Amniotic epithelial cell (primary cell): ENCODE measurements at regions not wholly inside any gene's neighbourhood (a gene's known extent, or its start where the extent isn't known, plus 50 kb on each side); places are given as distances from the start of the nearest gene placed in this dataset.
"Not testable (repeated sequence)": the region's sequence is repeated elsewhere in the genome, so short reads cannot be mapped to it uniquely, and the experiment has no call there.

ENCODE experiments used
- DNase-seq: peaks from one replicate; pipeline ENCODE4 v3.0.0-alpha.2; 2010; ENCODE audit warnings: low read depth

- peak; percentile 80 for DNase-seq
Measured at GRCh38 chr13:50645092-50645491, 198.4 kb downstream of the DLEU7 start.

GRCh38 chr13:50646070-50646469 is 197.4 kb downstream of the DLEU7 start:
- no peak for DNase-seq

- DNase-seq: no peak
Measured at GRCh38 chr13:50649211-50649610, 194.3 kb downstream of the DLEU7 start.

- DNase-seq: no peak
Measured at GRCh38 chr13:50650592-50651504, 192.6 kb downstream of the DLEU7 start.

GRCh38 chr13:50651922-50652321 is 191.6 kb downstream of the DLEU7 start:
- DNase-seq: no peak

GRCh38 chr13:50654331-50654730 is 189.2 kb downstream of the DLEU7 start:
- DNase-seq: no peak

GRCh38 chr13:50661881-50662280 is 181.6 kb downstream of the DLEU7 start:
- not testable (repeated sequence) for DNase-seq

- no peak for DNase-seq
Measured at GRCh38 chr13:50664951-50665350, 178.5 kb downstream of the DLEU7 start.

- no peak for DNase-seq
Measured at GRCh38 chr13:50668049-50668448, 175.4 kb downstream of the DLEU7 start.

- no peak for DNase-seq
Measured at GRCh38 chr13:50668691-50669271, 174.7 kb downstream of the DLEU7 start.

- DNase-seq: no peak
Measured at GRCh38 chr13:50670272-50670671, 173.2 kb downstream of the DLEU7 start.

- DNase-seq: no peak
Measured at GRCh38 chr13:50670847-50671496, 172.5 kb downstream of the DLEU7 start.

GRCh38 chr13:50671497-50671850 is 172.0 kb downstream of the DLEU7 start:
- no peak for DNase-seq

GRCh38 chr13:50672025-50672424 is 171.5 kb downstream of the DLEU7 start:
- peak; percentile 20 for DNase-seq

- no peak for DNase-seq
Measured at GRCh38 chr13:50675651-50676050, 167.8 kb downstream of the DLEU7 start.

- peak; percentile 69 for DNase-seq
Measured at GRCh38 chr13:50676602-50677001, 166.9 kb downstream of the DLEU7 start.

- no peak for DNase-seq
Measured at GRCh38 chr13:50677258-50677657, 166.2 kb downstream of the DLEU7 start.

GRCh38 chr13:50677687-50678463 is 165.6 kb downstream of the DLEU7 start:
- DNase-seq: no peak

GRCh38 chr13:50678464-50679162 is 164.9 kb downstream of the DLEU7 start:
- peak; percentile 85 for DNase-seq

GRCh38 chr13:50679321-50679720 is 164.2 kb downstream of the DLEU7 start:
- peak; percentile 14 for DNase-seq

- DNase-seq: no peak
Measured at GRCh38 chr13:50682002-50682401, 161.5 kb downstream of the DLEU7 start.

GRCh38 chr13:50682966-50683365 is 160.5 kb downstream of the DLEU7 start:
- no peak for DNase-seq
